Panc1 (cell line): ENCODE measurements at regions not wholly inside any gene's neighbourhood (a gene's known extent, or its start where the extent isn't known, plus 50 kb on each side); places are given as distances from the start of the nearest gene placed in this dataset.

ENCODE experiments used
- ATAC-seq: fragments of 200-7000 bp; cut with Tn5 transposase; 2 replicates; pipeline ENCODE4 v1.9.1; 2020; ENCODE audit warnings: mild to moderate bottlenecking, moderate library complexity
- BruUV-seq: library from RNA; stranded (reverse); fragments of 400-500 nt; replicated peaks from 2 replicates; lab custom pipeline; 2021; lab: Mats Ljungman, UMichigan
- CTCF ChIA-PET: fragments of 300-600 bp; sonication (Branson Sonifier 250); formaldehyde crosslinking; loops from one replicate; lab custom pipeline; 2022; ENCODE audit warnings: antibody characterized with exemption; lab: Charles Lee
- POLR2A ChIA-PET: fragments of 300-600 bp; sonication (Branson Sonifier 250); formaldehyde crosslinking; loops from one replicate; lab custom pipeline; 2022; ENCODE audit warnings: antibody characterized with exemption; lab: Charles Lee
- DNase-seq: peaks from one replicate; pipeline ENCODE4 v3.0.0-alpha.2; 2010; ENCODE audit warnings: low read depth, low spot score
- H3K27ac ChIP-seq: 2 replicates; pipeline ENCODE4 v1.5.1; 2011; ENCODE audit warnings: mild to moderate bottlenecking, low read length, inconsistent platforms
- H3K27me3 ChIP-seq: fragments of 200-500 bp; sonication (Bioruptor generic); 2 replicates; pipeline ENCODE4 v1.6.0; 2014; ENCODE audit warnings: low read length, inconsistent platforms; ENCODE audit not compliant: control insufficient read depth, insufficient read depth
- H3K36me3 ChIP-seq: fragments of 200-500 bp; sonication (Bioruptor generic); 2 replicates; pipeline ENCODE4 v1.5.1; 2014; ENCODE audit warnings: inconsistent platforms, mild to moderate bottlenecking, low read length, moderate library complexity; ENCODE audit not compliant: control insufficient read depth, insufficient read depth
- H3K4me1 ChIP-seq: 2 replicates; pipeline ENCODE4 v1.5.1; 2011; ENCODE audit warnings: inconsistent platforms, mild to moderate bottlenecking, low read length, moderate library complexity; ENCODE audit not compliant: control insufficient read depth, insufficient read depth
- H3K4me3 ChIP-seq, 2 experiments: 2 replicates each; pipeline ENCODE4 v1.5.1; 2011 to 2012; ENCODE audit warnings: low read depth in 2 of 2, low read length in 2 of 2, mild to moderate bottlenecking in 2 of 2, inconsistent platforms in 1 of 2, moderate library complexity in 1 of 2
- H3K9me3 ChIP-seq: fragments of 200-500 bp; sonication (Bioruptor generic); 2 replicates; pipeline ENCODE4 v1.5.1; 2014; ENCODE audit warnings: low read depth, mild to moderate bottlenecking, inconsistent platforms, low read length, moderate library complexity; ENCODE audit not compliant: control insufficient read depth, insufficient read depth
- CTCF ChIP-seq: fragments of 450-650 bp; IDR thresholded peaks from 2 replicates; pipeline ENCODE4 v1.5.1; 2017; ENCODE audit warnings: mild to moderate bottlenecking
- POLR2AphosphoS5 ChIP-seq: IDR thresholded peaks from 2 replicates; pipeline ENCODE4 v1.6.1; 2012; ENCODE audit warnings: mild to moderate bottlenecking, low read depth, low read length, moderate library complexity
- SIN3A ChIP-seq: IDR thresholded peaks from 2 replicates; pipeline ENCODE4 v1.6.1; 2012; ENCODE audit warnings: low read depth, mild to moderate bottlenecking, low read length, moderate library complexity, borderline replicate concordance; ENCODE audit not compliant: insufficient read depth
- TCF7L2 ChIP-seq: IDR thresholded peaks from 2 replicates; pipeline ENCODE4 v1.6.1; 2011; ENCODE audit warnings: mild to moderate bottlenecking, low read depth, low read length, inconsistent platforms
- in situ Hi-C: cut with HindIII; loops from 2 replicates; pipeline ENCODE4 v1.10.0; 2016; ENCODE audit warnings: low sequenced_read_pairs, low pct_unique_long_range_greater_than_20kb
- intact Hi-C: fragments of 100-400 bp; cut with micrococcal nuclease; formaldehyde crosslinking; loops from one replicate; pipeline ENCODE4 v1.10.0; 2022; ENCODE audit not compliant: unreplicated experiment
- TF ChIP-seq, protein P1 (sequence below), 2 experiments: IDR thresholded peaks; 2 replicates each; pipeline ENCODE4 v1.6.1; 2011 to 2012; ENCODE audit warnings: low read depth in 2 of 2, control low read depth in 1 of 2, low read length in 1 of 2, mild to moderate bottlenecking in 1 of 2, moderate library complexity in 1 of 2; ENCODE audit not compliant: insufficient read depth in 1 of 2

DNA sequence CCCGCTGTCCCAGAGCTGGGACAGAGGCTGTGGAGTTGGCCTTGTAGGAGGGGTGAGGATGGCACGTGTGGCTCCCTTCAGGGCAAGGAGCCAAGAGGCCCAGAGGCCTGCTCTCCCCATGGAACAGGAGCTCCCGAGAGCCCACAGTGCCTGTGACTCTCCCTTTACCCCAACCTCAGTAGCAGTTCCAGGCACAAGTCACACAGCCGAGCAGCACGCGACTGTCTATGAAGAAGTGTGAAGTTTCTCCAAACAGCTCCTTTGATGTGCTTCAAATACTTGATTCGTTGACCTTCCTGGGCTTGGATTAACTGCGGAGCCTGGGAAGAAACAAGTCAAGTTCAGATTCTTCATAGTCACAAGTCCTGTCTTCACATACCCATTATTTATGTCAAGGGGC lies 208.7 kb downstream of the IRX2 start:
- H3K4me3 ChIP-seq: no peak overlapping the region
- POLR2A ChIA-PET: no interaction called here
- CTCF ChIA-PET: no interaction called here
- no peak for DNase-seq
- intact Hi-C loops: no loop called here
- no peak overlapping the region for H3K27ac ChIP-seq
- H3K4me1 ChIP-seq: no peaks in the 10 kb centered on the region
- no TSS peak for BruUV-seq
- H3K36me3 ChIP-seq: no peaks in the 10 kb centered on the region
- TF ChIP-seq, protein P1, sequence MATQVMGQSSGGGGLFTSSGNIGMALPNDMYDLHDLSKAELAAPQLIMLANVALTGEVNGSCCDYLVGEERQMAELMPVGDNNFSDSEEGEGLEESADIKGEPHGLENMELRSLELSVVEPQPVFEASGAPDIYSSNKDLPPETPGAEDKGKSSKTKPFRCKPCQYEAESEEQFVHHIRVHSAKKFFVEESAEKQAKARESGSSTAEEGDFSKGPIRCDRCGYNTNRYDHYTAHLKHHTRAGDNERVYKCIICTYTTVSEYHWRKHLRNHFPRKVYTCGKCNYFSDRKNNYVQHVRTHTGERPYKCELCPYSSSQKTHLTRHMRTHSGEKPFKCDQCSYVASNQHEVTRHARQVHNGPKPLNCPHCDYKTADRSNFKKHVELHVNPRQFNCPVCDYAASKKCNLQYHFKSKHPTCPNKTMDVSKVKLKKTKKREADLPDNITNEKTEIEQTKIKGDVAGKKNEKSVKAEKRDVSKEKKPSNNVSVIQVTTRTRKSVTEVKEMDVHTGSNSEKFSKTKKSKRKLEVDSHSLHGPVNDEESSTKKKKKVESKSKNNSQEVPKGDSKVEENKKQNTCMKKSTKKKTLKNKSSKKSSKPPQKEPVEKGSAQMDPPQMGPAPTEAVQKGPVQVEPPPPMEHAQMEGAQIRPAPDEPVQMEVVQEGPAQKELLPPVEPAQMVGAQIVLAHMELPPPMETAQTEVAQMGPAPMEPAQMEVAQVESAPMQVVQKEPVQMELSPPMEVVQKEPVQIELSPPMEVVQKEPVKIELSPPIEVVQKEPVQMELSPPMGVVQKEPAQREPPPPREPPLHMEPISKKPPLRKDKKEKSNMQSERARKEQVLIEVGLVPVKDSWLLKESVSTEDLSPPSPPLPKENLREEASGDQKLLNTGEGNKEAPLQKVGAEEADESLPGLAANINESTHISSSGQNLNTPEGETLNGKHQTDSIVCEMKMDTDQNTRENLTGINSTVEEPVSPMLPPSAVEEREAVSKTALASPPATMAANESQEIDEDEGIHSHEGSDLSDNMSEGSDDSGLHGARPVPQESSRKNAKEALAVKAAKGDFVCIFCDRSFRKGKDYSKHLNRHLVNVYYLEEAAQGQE (IDR thresholded peaks at IDR 0.05; ENCODE audit: insufficient read depth in 1 of 2, low read depth in 2 of 2, low read length in 1 of 2): no peak
- no peak for TF ChIP-seq SIN3A
- no peak for TF ChIP-seq TCF7L2
- TF ChIP-seq POLR2AphosphoS5: no peak
- no peak for TF ChIP-seq CTCF
- H3K27me3 ChIP-seq: peaks cover 2% of the 10 kb centered on the region; the same call in 1 of the 2 replicates
- no peaks in the 10 kb centered on the region for H3K9me3 ChIP-seq
- in situ Hi-C loops: no loop called here
- no peak for ATAC-seq

DNA sequence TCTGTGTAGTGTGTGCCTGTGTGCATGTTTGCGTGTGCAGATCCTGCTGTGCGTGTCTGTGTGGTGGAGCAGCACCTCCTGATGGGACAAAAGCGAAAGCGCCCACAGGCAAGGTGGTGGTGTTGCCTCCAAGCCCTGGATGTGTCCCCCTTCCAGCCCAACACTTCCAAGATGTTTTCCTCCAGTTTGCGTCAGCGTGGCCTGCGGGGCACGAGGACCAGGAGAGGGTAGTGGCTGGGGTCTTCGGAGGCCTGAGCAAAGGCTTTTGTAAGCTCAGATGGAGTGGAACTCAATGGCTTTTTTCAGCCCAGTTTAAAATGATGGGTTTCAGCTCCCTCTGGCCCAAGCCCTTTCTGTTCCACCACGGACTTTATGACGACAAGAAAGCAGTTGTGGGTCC lies 209.5 kb downstream of the IRX2 start:
- H3K9me3 ChIP-seq: no peaks in the 10 kb centered on the region
- peaks cover 2% of the 10 kb centered on the region; the same call in 1 of the 2 replicates for H3K27me3 ChIP-seq
- intact Hi-C loops: no loop called here
- BruUV-seq: no TSS peak
- H3K27ac ChIP-seq: no peak overlapping the region
- in situ Hi-C loops: no loop called here
- POLR2A ChIA-PET: no interaction called here
- no peaks in the 10 kb centered on the region for H3K4me1 ChIP-seq
- ATAC-seq (no peak), DNase-seq (no peak)
- H3K4me3 ChIP-seq: no peak overlapping the region
- CTCF ChIA-PET: no interaction called here
- no peak for TF ChIP-seq CTCF
- TF ChIP-seq TCF7L2: no peak
- no peak for TF ChIP-seq SIN3A
- TF ChIP-seq, protein P1 (IDR thresholded peaks at IDR 0.05; ENCODE audit: insufficient read depth in 1 of 2, low read depth in 2 of 2, low read length in 1 of 2): no peak
- TF ChIP-seq POLR2AphosphoS5: no peak
- no peaks in the 10 kb centered on the region for H3K36me3 ChIP-seq
